ENCODE measurements at regions not wholly inside any gene's neighbourhood (a gene's known extent, or its start where the extent isn't known, plus 50 kb on each side); places are given as distances from the start of the nearest gene placed in this dataset.

- intact Hi-C loops (cut with DNase I; ENCODE audit: low total_unique reads) = no loop called here
- TF ChIP-seq CTCF (IDR thresholded peaks at IDR 0.05) (no peak), POLR2A (IDR thresholded peaks at IDR 0.05) (no peak)
- DNase-seq = no peak
- Histone ChIP-seq H3K9me3 (no peaks in the 10 kb centered on the region), H3K27me3 (no peaks in the 10 kb centered on the region), H3K36me3 (no peaks in the 10 kb centered on the region), H3K27ac (no peak overlapping the region), H3K4me3 (no peak overlapping the region), H3K4me1 (no peaks in the 10 kb centered on the region)
Measured at GRCh38 chr3:110375751-110376518, 695.7 kb upstream of the NECTIN3 start.

DNA sequence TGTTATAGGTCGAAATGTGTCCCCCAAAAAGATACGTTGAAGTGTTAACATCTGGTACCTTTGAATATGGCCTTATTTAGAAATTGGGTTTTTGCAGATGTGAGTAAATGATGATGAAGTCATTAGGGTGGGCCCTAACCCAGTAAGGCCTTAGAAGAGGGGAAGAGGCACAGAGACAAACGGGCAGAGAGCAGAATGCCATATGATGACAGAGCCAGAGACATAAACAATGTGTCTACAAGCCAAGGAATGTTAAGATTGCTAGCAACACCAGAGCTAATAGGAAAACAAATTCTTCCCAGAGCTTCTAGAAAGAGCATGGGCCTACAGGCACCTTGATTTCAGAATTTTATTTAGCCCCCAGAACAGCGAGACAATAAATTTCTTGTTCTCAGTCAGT lies 693.1 kb upstream of the NECTIN3 start:
- H3K4me3 ChIP-seq = no peak overlapping the region
- no peaks in the 10 kb centered on the region for H3K9me3 ChIP-seq
- intact Hi-C loops (cut with DNase I; ENCODE audit: low total_unique reads) = no loop called here
- TF ChIP-seq CTCF (IDR thresholded peaks at IDR 0.05) = no peak
- no peak for TF ChIP-seq POLR2A (IDR thresholded peaks at IDR 0.05)
- H3K27me3 ChIP-seq = no peaks in the 10 kb centered on the region
- H3K36me3 ChIP-seq = no peaks in the 10 kb centered on the region
- DNase-seq = no peak
- H3K4me1 ChIP-seq = no peaks in the 10 kb centered on the region
- no peak overlapping the region for H3K27ac ChIP-seq

- no peak for TF ChIP-seq CTCF (IDR thresholded peaks at IDR 0.05)
- no peak for TF ChIP-seq POLR2A (IDR thresholded peaks at IDR 0.05)
- intact Hi-C loops (cut with DNase I; ENCODE audit: low total_unique reads) = no loop called here
- H3K4me3 ChIP-seq = no peak overlapping the region
- H3K4me1 ChIP-seq = no peaks in the 10 kb centered on the region
- H3K27ac ChIP-seq = no peak overlapping the region
- H3K27me3 ChIP-seq = no peaks in the 10 kb centered on the region
- H3K9me3 ChIP-seq = no peaks in the 10 kb centered on the region
- DNase-seq = no peak
- no peaks in the 10 kb centered on the region for H3K36me3 ChIP-seq
Measured at GRCh38 chr3:110381992-110382391, 689.6 kb upstream of the NECTIN3 start.

DNA sequence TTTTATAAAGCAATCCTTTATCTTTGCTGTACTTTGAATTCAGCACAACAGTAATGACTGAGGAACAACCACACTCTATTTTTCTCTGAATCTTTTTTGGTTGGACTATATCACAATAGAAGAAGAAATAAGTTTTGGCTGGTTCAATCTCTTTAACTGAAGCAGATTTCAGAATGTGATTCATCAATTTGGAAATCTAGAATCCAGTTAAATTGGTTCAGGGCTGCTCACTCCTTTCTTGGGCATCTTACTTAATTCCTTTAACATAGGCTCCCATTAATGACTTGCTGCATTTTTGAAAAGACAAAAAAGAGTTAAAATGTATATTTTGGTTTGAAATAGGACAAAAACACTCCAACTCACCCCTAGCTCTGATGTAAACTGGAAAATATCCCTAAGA lies 688.3 kb upstream of the NECTIN3 start:
- no peaks in the 10 kb centered on the region for H3K27me3 ChIP-seq
- TF ChIP-seq POLR2A (IDR thresholded peaks at IDR 0.05) = no peak
- no peak for TF ChIP-seq CTCF (IDR thresholded peaks at IDR 0.05)
- H3K27ac ChIP-seq = no peak overlapping the region
- no peak for DNase-seq
- intact Hi-C loops (cut with DNase I; ENCODE audit: low total_unique reads) = no loop called here
- no peaks in the 10 kb centered on the region for H3K36me3 ChIP-seq
- no peaks in the 10 kb centered on the region for H3K4me1 ChIP-seq
- H3K4me3 ChIP-seq = no peak overlapping the region
- H3K9me3 ChIP-seq = no peaks in the 10 kb centered on the region

DNA sequence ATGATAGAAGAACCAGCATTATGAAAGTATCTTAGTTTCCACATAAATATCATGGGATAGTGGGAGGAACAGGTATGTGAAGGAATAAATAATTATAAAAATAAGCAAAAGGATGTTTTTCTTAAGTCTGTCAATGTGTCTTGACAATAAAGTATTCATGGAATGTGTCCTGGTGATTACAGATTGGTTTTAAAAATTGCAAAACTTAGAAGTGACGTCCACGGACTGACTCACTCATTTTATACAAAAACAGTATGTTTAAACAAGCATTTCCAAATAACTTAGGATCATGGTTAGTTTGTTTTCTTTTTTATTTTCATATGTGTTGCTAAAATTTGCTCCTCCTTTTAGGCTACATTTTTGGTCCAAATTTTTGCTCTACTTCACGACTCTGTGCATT lies 687.0 kb upstream of the NECTIN3 start:
- H3K4me1 ChIP-seq = no peaks in the 10 kb centered on the region

More for the DNA sequence above, 687.0 kb upstream of the NECTIN3 start:
- Histone ChIP-seq H3K4me3 (no peak overlapping the region), H3K9me3 (no peaks in the 10 kb centered on the region), H3K36me3 (no peaks in the 10 kb centered on the region), H3K27me3 (no peaks in the 10 kb centered on the region), H3K27ac (no peak overlapping the region)
- intact Hi-C loops (cut with DNase I; ENCODE audit: low total_unique reads) = no loop called here
- TF ChIP-seq CTCF (IDR thresholded peaks at IDR 0.05) (no peak), POLR2A (IDR thresholded peaks at IDR 0.05) (no peak)
- no peak for DNase-seq

All from uterus (tissue), 3 donors.